Peyer's patch (tissue), 4 donors: ENCODE measurements at regions not wholly inside any gene's neighbourhood (a gene's known extent, or its start where the extent isn't known, plus 50 kb on each side); places are given as distances from the start of the nearest gene placed in this dataset.

Experiments used
- CTCF ChIP-seq, 6 experiments: fragments of 450-650 bp in 4 of 6; fragments of 200-600 bp in 2 of 6; sonication (generic) in 1 of 6; IDR thresholded peaks; one replicate each; pipeline ENCODE4 v1.5.1; 2017 to 2019; ENCODE audit warnings: antibody characterized with exemption in 6 of 6, mild to moderate bottlenecking in 3 of 6, moderate library complexity in 1 of 6
- POLR2A ChIP-seq, 2 donors: fragments of 450-650 bp; IDR thresholded peaks; one replicate each; pipeline ENCODE4 v1.5.1; 2017; ENCODE audit warnings: antibody characterized with exemption in 2 of 2, mild to moderate bottlenecking in 2 of 2, moderate library complexity in 2 of 2

DNA sequence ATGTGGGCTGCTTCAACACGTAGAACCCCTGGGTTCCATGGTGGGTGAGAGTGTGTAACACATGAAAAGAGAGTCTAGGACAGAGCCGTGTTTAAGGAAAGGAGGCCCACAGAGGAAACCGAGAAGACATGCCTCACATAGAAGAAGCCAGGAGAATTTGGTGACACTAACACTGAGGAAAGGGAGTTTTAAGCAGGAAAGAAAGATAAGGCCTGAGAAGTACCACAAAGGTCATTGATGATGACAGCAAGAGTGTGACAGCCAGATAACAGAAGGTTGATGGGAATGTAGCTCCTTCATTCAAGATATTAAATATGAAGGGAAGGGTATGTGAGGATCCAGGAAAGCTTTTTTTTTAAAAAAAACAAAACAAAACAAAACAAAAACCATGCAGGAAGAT, 72.4 kb upstream of the SPRY4 start:
- TF ChIP-seq CTCF (IDR thresholded peaks at IDR 0.05) (no peak), POLR2A (IDR thresholded peaks at IDR 0.05) (no peak)
